ENCODE measurements at regions not wholly inside any gene's neighbourhood (a gene's known extent, or its start where the extent isn't known, plus 50 kb on each side); places are given as distances from the start of the nearest gene placed in this dataset.

DNA sequence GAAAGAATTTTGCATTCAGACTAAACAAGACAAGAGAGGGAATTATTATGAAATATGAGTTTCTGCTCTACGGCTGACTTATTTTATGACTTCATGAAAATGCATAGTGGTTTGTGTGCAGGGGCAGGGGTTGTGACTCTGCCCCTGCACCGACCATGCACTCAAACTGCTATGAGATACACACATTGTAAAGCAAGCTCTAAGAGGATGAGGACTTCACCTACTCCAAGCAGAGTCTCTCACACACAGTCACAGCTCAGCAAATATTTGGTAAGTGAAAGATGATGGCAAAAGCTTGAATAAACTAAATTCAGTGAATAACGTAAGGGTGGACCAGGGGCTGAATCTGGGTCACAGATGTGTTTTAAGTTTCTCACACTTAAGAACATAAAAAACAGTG, 542.9 kb downstream of the PRELID2 start:
- Histone ChIP-seq H3K27me3 (ENCODE audit: insufficient read depth, low read length) (no peaks in the 10 kb centered on the region), H3F3A (ENCODE audit: insufficient read depth, low read length) (no peaks in the 10 kb centered on the region), H3K4me2 (ENCODE audit: low read length) (no peak overlapping the region), H3K27ac (ENCODE audit: low read depth, low read length, poor library complexity, severe bottlenecking) (no peak overlapping the region), H3K36me3 (ENCODE audit: insufficient read depth, low read length) (no peaks in the 10 kb centered on the region), H3K9me2 (ENCODE audit: low read depth, low read length) (no peaks in the 10 kb centered on the region), H3K9me3 (ENCODE audit: low read length) (no peaks in the 10 kb centered on the region), H4K20me1 (ENCODE audit: insufficient read depth, low read length) (no peaks in the 10 kb centered on the region), H3K79me2 (ENCODE audit: insufficient read depth, low read length) (no peaks in the 10 kb centered on the region), H3K9ac (ENCODE audit: low read length) (no peak overlapping the region), H3K4me3 (ENCODE audit: low read depth, low read length, poor library complexity, severe bottlenecking) (no peak overlapping the region), H2AFZ (ENCODE audit: low read length) (no peak overlapping the region), H3K4me1 (ENCODE audit: insufficient read depth, low read length, severe bottlenecking) (no peaks in the 10 kb centered on the region)
- no peak for TF ChIP-seq EZH2 (IDR thresholded peaks at IDR 0.05; ENCODE audit: borderline replicate concordance, low read length)
- TF ChIP-seq, protein P1, sequence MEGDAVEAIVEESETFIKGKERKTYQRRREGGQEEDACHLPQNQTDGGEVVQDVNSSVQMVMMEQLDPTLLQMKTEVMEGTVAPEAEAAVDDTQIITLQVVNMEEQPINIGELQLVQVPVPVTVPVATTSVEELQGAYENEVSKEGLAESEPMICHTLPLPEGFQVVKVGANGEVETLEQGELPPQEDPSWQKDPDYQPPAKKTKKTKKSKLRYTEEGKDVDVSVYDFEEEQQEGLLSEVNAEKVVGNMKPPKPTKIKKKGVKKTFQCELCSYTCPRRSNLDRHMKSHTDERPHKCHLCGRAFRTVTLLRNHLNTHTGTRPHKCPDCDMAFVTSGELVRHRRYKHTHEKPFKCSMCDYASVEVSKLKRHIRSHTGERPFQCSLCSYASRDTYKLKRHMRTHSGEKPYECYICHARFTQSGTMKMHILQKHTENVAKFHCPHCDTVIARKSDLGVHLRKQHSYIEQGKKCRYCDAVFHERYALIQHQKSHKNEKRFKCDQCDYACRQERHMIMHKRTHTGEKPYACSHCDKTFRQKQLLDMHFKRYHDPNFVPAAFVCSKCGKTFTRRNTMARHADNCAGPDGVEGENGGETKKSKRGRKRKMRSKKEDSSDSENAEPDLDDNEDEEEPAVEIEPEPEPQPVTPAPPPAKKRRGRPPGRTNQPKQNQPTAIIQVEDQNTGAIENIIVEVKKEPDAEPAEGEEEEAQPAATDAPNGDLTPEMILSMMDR (IDR thresholded peaks at IDR 0.05; ENCODE audit: low read length): no peak

DNA sequence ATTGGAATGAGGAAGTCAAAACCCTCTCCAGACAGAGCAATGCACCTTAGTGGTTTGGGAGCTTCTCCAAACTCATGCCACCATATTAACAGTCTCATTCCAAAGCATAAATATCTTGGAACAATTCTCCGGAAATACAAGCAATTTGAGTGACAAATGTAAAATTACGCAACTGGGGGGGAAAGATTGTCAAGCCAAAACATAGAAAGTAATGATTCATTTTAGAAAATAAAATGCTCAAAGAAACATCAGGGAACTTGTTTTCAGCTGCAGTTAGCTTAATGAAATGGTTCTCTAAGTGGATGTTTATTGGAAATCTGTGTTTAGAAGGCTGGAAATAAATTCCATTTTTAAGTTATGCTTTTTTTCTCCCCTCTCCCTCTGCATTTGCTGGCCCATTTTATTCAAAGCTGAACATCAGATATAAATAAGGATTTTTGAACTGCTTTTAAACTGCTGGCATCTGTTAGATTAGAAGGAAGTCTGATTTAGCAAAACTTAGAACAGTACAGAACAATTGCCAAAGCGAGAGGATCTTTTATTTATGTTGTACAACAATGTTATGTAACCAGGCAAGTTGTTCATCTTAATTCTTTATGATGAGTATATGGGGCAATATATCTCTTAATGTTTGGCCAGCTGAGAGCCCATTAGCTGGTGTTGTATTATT, 551.9 kb downstream of the PRELID2 start:
- Histone ChIP-seq H3K4me3 (ENCODE audit: low read depth, low read length, poor library complexity, severe bottlenecking) (no peak overlapping the region), H3K79me2 (ENCODE audit: insufficient read depth, low read length) (no peaks in the 10 kb centered on the region), H3K27ac (ENCODE audit: low read depth, low read length, poor library complexity, severe bottlenecking) (no peak overlapping the region)

DNA sequence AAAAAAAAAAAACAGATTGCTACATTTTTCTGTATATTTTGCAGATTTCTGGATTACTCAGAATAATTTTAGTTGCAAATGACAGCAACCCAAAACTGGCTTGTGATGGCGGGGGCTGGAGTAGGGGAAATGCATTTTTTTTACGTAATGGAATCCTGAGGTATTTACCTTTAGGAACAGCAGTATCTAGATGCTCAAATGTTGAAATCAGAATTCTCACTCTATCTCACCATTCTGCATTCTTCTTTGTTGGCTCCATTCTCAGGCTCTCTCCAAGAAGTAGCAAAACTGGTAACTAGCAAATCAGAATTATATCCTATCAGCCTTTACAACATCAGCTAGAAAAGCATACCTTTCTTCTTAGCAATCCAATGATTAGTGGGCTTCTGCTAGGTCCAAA, 554.3 kb downstream of the PRELID2 start:
- no peak overlapping the region for H3K9ac ChIP-seq (ENCODE audit: low read length)
- no peak overlapping the region for H3K4me3 ChIP-seq (ENCODE audit: low read depth, low read length, poor library complexity, severe bottlenecking)
- H3K9me3 ChIP-seq (ENCODE audit: low read length): no peaks in the 10 kb centered on the region
- H3K79me2 ChIP-seq (ENCODE audit: insufficient read depth, low read length): no peaks in the 10 kb centered on the region
- no peaks in the 10 kb centered on the region for H3K4me1 ChIP-seq (ENCODE audit: insufficient read depth, low read length, severe bottlenecking)
- no peaks in the 10 kb centered on the region for H3K36me3 ChIP-seq (ENCODE audit: insufficient read depth, low read length)
- H2AFZ ChIP-seq (ENCODE audit: low read length): no peak overlapping the region
- TF ChIP-seq EZH2 (IDR thresholded peaks at IDR 0.05; ENCODE audit: borderline replicate concordance, low read length): no peak
- TF ChIP-seq, protein P1 (IDR thresholded peaks at IDR 0.05; ENCODE audit: low read length): no peak
- no peak overlapping the region for H3K4me2 ChIP-seq (ENCODE audit: low read length)
- no peaks in the 10 kb centered on the region for H4K20me1 ChIP-seq (ENCODE audit: insufficient read depth, low read length)
- H3F3A ChIP-seq (ENCODE audit: insufficient read depth, low read length): no peaks in the 10 kb centered on the region
- H3K27ac ChIP-seq (ENCODE audit: low read depth, low read length, poor library complexity, severe bottlenecking): no peak overlapping the region
- no peaks in the 10 kb centered on the region for H3K9me2 ChIP-seq (ENCODE audit: low read depth, low read length)
- no peaks in the 10 kb centered on the region for H3K27me3 ChIP-seq (ENCODE audit: insufficient read depth, low read length)

More for the DNA sequence above, 551.9 kb downstream of the PRELID2 start:
- TF ChIP-seq EZH2 (IDR thresholded peaks at IDR 0.05; ENCODE audit: borderline replicate concordance, low read length): no peak
- TF ChIP-seq, protein P1 (IDR thresholded peaks at IDR 0.05; ENCODE audit: low read length): no peak
- no peaks in the 10 kb centered on the region for H3K9me2 ChIP-seq (ENCODE audit: low read depth, low read length)
- no peak overlapping the region for H2AFZ ChIP-seq (ENCODE audit: low read length)
- no peak overlapping the region for H3K4me2 ChIP-seq (ENCODE audit: low read length)
- no peaks in the 10 kb centered on the region for H3F3A ChIP-seq (ENCODE audit: insufficient read depth, low read length)
- no peaks in the 10 kb centered on the region for H3K4me1 ChIP-seq (ENCODE audit: insufficient read depth, low read length, severe bottlenecking)
- H4K20me1 ChIP-seq (ENCODE audit: insufficient read depth, low read length): no peaks in the 10 kb centered on the region
- H3K9me3 ChIP-seq (ENCODE audit: low read length): no peaks in the 10 kb centered on the region
- no peak overlapping the region for H3K9ac ChIP-seq (ENCODE audit: low read length)
- no peaks in the 10 kb centered on the region for H3K36me3 ChIP-seq (ENCODE audit: insufficient read depth, low read length)
- H3K27me3 ChIP-seq (ENCODE audit: insufficient read depth, low read length): no peaks in the 10 kb centered on the region

All from OCI-LY1 (cell line).